Limb (tissue), 2 donors: ENCODE measurements at regions not wholly inside any gene's neighbourhood (a gene's known extent, or its start where the extent isn't known, plus 50 kb on each side); places are given as distances from the start of the nearest gene placed in this dataset.
"Not testable (repeated sequence)": the region's sequence is repeated elsewhere in the genome, so short reads cannot be mapped to it uniquely, and the experiment has no call there.

Experiments used
- DNase-seq, 2 donors: peaks; one replicate each; pipeline ENCODE4 v3.0.0-alpha.2; 2016; ENCODE audit errors: extremely low spot score in 2 of 2

- DNase-seq, result no peak
Measured at GRCh38 chr5:113719549-113719948, 206.1 kb downstream of the YTHDC2 start.

DNA sequence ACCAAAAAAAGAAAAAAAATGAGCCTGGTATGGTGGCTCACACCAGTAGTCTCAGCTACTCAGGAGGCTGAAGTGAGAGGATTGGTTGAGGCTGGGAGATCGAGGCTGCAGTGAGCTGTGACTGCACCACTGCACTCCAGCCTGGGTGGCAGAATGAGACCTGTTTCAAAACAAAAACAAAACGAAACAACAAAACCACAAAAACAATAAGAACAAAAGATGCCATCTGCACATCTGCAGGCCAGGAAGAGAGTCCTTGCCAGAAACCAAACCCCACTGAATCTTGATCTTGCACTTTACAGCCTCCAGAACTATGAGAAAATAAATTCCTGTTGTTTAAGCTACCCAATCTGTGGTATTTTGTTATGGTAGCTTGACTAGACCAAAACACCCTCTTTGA is 207.7 kb downstream of the YTHDC2 start:
- DNase-seq, result no peak

DNA sequence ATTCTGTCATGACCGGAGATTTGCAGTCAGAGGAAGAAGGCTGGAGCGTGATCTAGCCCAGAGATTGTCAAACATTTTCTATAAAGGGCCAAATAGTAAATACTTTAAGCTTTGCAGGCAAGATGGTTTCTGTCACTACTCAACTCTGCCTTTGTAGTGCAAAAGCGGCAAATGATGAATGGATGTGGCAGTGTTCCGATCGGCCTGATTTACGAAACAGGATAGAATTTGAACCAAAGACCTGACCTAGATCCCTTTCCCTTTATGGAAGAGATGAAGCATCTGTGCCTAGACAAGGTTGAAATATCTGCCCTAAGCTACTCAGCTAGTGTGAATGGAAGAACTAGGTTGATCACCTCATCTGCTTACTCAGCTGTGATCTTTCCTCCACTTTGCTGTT is 209.5 kb downstream of the YTHDC2 start:
- no peak for DNase-seq

DNA sequence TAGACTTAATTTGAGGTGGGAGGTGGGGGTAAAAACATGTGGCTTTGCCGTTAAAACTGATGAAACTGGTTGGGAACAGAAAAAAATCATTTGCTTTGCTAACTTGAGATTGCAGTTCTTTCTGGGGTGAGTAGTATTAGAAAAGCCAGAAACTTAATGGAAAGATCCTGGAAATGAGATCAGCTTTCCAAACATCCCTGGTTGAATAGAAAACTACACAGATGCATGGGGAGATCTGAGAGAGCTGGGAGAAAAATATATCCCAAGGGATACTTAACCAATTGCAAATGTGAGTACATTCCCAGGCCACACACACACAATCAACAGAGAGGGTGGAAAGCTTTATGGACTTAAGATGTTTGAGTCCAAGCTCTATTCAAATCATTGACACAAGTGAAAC is 222.3 kb downstream of the YTHDC2 start:
- no peak for DNase-seq

- DNase-seq, result no peak
Measured at GRCh38 chr5:113742176-113742575, 228.7 kb downstream of the YTHDC2 start.

DNA sequence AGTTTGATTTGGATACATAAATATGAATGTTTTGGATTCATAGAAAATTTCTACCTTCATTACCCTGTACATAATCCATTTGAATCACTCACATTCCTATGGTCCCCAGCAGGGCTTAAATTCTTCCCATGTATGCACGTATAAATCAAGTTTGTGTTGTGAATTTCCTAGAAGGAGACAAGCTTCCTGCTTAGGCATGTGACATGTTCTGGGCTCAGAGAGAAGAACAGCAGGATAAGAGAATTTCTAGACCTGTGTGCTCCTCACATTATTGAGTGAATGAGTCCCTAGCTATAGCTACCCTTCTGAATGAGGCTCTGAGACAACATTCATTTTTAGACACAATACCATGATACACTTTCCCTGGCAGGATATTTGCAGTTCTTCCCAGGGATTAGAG is 229.1 kb downstream of the YTHDC2 start:
- no peak for DNase-seq

DNA sequence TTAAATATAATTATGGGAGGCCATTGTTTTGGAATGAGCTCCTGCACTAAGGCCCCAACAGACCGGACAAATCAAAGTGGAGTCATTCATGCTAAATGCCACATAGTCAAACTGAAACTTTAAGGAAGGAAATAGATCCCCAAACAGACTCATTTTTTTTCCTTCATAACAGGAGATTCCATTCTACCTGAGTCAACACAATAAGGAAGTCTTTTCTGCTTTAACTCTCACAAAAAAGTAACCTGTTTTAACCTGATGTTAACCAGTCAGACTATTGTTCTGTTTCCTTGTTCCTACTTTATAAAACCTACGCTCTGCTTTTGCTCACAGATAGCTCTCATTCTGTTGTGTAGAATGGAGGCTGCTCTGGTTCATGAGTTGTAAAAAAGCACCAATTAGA is 234.9 kb downstream of the YTHDC2 start:
- no peak for DNase-seq

GRCh38 chr5:113749334-113749733 is 235.8 kb downstream of the YTHDC2 start:
- no peak for DNase-seq

- not testable (repeated sequence) for DNase-seq
Measured at GRCh38 chr5:113753182-113753581, 239.7 kb downstream of the YTHDC2 start.

DNA sequence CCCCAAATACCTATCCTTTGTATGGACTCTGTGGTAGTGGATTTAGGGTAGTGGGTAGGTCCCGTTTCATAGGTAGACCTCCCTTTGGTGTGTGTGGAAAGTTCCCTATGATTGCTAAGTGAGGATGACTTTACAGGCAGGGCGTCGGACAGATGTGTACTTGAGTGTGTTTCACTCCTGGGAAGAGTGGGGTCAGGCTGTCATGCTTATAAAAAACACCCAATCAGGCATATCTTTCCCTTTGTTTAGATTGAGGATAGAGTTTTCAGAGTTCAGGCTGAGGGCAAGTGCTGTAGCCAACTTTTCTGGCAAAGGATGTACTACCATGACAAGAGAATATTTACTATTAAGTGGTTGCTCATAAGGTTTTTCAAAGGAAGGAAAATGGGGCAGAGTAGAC is 242.0 kb downstream of the YTHDC2 start:
- no peak for DNase-seq

- no peak for DNase-seq
Measured at GRCh38 chr5:113757508-113757907, 244.0 kb downstream of the YTHDC2 start.

GRCh38 chr5:113759505-113759904 is 246.0 kb downstream of the YTHDC2 start:
- DNase-seq, result no peak

GRCh38 chr5:113760486-113760885 is 247.0 kb downstream of the YTHDC2 start:
- DNase-seq, result no peak

DNA sequence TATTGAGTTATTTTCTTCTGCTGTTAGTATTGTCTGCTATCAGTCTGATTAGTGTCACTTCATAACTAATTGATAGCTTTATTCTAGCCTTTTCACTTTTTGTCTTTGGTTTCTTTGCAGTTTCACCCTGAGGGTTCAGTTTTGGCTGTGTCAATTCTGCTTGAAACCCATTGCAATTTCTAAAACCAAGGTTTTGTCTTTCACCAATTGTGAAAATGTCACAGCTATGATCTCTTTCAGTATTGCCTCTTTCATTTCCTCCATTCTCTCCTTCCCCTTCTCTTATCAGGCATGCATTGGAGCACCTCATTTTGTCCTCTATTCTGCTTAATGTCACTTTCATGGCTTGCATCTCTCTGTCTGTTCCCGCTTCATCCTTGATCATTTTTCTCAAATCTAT is 248.1 kb downstream of the YTHDC2 start:
- DNase-seq, result no peak

GRCh38 chr5:113764382-113764781 is 250.9 kb downstream of the YTHDC2 start:
- DNase-seq, result no peak

DNA sequence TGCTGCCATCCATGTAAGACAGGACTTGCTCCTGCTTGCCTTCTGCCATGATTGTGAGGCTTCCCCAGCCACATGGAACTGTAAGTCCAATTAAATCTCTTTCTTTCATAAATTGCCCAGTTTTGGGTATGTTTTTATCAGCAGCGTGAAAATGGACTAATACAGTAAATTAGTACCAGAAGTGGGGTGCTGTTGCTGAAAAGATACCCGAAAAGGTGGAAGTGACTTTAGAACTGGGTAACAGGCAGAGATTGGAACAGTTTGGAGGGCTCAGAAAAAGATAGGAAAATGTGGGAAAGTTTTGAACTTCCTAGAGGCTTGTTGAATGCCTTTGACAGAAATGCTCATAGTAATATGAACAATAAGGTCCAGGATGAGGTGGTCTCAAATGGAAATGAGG is 253.3 kb downstream of the YTHDC2 start:
- DNase-seq, result not testable (repeated sequence)

GRCh38 chr5:113770648-113771047 is 257.2 kb downstream of the YTHDC2 start:
- DNase-seq, result no peak

- DNase-seq, result no peak
Measured at GRCh38 chr5:113771483-113771882, 258.0 kb downstream of the YTHDC2 start.

DNA sequence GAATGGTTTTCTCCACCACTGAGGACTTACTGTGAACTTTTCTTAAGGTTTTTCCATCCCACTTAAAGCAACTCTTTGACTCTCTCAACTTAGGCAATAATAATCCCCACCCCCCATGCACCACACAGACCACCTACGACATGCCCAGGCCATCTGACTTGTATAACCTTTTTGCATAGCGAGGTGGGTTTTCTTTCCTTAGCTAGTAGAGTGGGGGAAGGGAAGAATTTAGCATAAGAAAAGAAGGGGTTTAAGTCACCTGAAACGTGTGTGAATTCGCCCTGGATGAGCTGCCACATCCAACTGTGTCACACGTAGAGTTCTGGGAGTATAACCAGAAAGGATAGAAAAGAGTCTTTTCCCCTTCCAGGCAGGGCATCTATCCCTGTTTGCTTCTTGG is 262.7 kb downstream of the YTHDC2 start:
- DNase-seq, result no peak

GRCh38 chr5:113776832-113777525 is 263.5 kb downstream of the YTHDC2 start:
- no peak for DNase-seq

GRCh38 chr5:113778147-113778546 is 264.7 kb downstream of the YTHDC2 start:
- DNase-seq, result no peak

- no peak for DNase-seq
Measured at GRCh38 chr5:113788141-113788655, 274.7 kb downstream of the YTHDC2 start.

- DNase-seq, result no peak
Measured at GRCh38 chr5:113789769-113790168, 276.3 kb downstream of the YTHDC2 start.

DNA sequence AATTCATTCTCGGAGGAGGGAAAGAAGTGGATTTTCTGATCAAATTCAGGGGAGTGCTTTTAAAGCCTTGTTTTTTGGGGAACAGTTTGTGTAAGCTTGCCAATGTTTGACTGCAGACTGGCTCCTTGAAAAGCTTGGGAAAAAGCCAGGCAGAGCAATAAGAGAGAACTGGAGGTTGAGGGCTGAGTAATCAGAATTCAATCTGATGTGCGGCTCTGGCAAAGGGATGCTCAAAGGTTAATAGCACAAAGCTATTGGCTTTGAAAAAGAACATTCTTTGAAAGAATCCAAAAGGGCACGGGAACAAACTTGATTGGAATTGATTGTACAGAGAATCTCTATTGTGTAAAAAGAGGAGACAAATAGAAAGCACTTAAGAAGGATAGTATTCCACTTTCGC is 279.3 kb downstream of the YTHDC2 start:
- no peak for DNase-seq
